ENCODE measurements at regions not wholly inside any gene's neighbourhood (a gene's known extent, or its start where the extent isn't known, plus 50 kb on each side); places are given as distances from the start of the nearest gene placed in this dataset.
"Not testable (repeated sequence)": the region's sequence is repeated elsewhere in the genome, so short reads cannot be mapped to it uniquely, and the experiment has no call there.

DNA sequence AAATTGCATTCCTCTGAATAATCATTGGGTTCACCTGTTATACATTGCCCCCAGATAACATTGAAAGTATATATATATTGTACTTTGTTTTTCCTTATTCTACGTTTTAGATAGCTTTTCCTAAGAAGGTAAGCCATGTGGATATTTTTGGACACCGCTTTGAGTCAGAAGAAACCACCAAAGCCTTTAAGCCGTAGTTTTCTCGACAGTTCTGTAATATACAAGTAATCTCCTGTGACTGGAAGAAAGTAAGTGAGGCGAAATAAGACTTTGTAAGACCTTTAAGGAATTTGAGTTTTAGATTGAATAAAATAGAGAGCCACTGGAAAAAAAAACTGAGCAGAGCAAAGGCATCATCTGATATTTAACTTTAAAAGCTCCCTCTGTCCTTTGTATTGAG, 1092.0 kb downstream of the DIPK2A start:
- no peak for TF ChIP-seq ZFX (IDR thresholded peaks at IDR 0.05; ENCODE audit: borderline replicate concordance)
- TF ChIP-seq, protein P1, sequence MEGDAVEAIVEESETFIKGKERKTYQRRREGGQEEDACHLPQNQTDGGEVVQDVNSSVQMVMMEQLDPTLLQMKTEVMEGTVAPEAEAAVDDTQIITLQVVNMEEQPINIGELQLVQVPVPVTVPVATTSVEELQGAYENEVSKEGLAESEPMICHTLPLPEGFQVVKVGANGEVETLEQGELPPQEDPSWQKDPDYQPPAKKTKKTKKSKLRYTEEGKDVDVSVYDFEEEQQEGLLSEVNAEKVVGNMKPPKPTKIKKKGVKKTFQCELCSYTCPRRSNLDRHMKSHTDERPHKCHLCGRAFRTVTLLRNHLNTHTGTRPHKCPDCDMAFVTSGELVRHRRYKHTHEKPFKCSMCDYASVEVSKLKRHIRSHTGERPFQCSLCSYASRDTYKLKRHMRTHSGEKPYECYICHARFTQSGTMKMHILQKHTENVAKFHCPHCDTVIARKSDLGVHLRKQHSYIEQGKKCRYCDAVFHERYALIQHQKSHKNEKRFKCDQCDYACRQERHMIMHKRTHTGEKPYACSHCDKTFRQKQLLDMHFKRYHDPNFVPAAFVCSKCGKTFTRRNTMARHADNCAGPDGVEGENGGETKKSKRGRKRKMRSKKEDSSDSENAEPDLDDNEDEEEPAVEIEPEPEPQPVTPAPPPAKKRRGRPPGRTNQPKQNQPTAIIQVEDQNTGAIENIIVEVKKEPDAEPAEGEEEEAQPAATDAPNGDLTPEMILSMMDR (IDR thresholded peaks at IDR 0.05), result no peak

DNA sequence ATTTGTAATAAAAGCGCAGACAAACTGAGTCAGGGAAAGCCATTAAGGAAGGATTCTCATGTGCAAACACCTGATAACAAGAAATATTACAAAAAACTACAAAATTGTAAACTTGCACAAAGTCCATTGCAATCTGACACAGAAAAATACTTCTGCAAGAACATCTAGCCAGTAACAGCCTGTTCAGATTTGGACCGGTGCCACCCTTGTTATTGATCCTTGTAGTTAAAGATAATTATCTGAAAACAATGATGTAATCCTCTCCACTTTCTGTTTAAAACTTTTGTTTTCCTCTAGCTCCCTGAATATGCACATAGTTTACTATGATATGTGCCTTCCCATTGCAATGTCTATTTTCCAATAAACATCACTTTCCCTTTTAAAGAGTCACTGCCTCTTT, 1090.2 kb downstream of the PLOD2 start:
- H3K27ac ChIP-seq, result no peak overlapping the region
- TF ChIP-seq, protein P1 (IDR thresholded peaks at IDR 0.05), result no peak
- TF ChIP-seq ZFX (IDR thresholded peaks at IDR 0.05; ENCODE audit: borderline replicate concordance), result no peak

More for the DNA sequence above, 1092.0 kb downstream of the DIPK2A start:
- H3K27ac ChIP-seq, result no peak overlapping the region

DNA sequence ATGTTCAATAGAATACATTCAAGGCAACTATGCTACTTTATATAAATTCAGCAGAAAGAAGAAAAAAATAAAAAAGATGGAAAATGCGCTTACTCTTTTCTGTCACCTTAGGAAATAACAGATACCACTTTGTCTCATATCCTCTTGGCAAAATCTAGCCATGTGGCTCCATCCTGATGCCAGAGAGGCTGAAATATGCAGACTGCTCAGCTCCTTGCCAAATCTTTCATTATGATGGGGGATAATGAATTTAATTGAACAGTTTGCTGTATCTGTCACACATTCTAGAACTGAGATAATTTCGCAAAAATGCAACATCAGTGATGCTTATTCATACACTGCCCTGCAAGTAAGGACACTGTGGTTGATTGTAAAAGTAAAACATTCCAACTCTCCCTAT, 1081.5 kb downstream of the PLOD2 start:
- TF ChIP-seq, protein P1 (IDR thresholded peaks at IDR 0.05), result no peak
- no peak for TF ChIP-seq ZFX (IDR thresholded peaks at IDR 0.05; ENCODE audit: borderline replicate concordance)
- no peak overlapping the region for H3K27ac ChIP-seq

DNA sequence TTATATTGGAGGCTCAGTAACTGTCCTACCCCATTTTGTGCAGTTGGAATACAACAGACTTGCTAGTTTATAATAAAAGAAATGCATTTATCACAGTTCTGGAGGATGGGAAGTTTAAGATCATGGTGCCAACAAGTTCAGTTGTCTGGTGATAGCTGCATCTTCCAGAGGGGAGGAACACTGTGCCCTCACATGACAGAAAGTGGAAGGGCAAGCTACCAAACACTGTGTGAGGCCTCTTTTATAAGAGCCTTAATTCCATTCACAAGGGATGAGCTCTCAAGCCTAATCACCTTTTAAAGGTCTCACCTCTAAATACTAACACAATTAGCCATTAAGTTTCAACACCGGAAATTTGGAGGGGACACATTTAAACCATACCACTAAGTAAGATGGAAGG, 1073.9 kb downstream of the PLOD2 start:
- TF ChIP-seq, protein P1 (IDR thresholded peaks at IDR 0.05), result no peak
- no peak for TF ChIP-seq ZFX (IDR thresholded peaks at IDR 0.05; ENCODE audit: borderline replicate concordance)
- H3K27ac ChIP-seq, result no peak overlapping the region

DNA sequence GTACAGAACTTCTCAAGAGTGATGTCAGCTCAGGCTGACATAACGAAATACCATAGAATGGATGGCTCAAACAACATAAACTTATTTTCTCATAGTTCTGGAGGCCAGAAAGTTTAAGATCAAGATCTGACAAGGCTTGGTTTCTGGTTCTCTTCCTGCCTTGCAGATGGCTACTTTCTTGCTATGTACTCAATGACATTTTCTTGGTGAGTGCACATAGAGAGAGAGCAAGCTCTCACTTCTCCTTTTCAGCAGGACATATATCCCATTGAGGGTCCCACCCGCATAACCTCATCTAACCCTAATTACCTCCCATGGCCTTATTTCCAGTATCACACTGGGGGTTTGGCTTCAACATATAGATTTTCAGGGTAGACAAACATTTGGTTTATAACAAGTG, 1072.1 kb downstream of the PLOD2 start:
- TF ChIP-seq, protein P1 (IDR thresholded peaks at IDR 0.05), result no peak
- TF ChIP-seq ZFX (IDR thresholded peaks at IDR 0.05; ENCODE audit: borderline replicate concordance), result no peak
- no peak overlapping the region for H3K27ac ChIP-seq

DNA sequence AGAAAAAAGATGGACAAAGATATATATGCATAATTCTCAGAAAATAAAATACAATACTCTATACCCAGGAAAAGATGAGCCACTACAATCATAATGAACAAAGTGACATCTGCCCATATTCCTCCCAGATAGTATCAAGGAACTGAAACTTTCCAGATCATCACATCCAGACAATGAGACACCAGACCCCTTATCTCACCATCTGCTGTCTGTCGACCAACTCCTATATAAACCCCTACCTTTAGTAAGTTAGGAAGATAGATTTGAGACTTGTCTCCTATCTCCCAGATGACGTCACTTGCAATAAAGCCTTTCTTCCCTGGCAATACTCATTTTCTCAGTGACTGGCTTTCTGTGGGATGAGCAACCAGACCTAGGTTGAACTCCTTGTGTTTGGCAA, 1071.6 kb downstream of the PLOD2 start:
- no peak for TF ChIP-seq ZFX (IDR thresholded peaks at IDR 0.05; ENCODE audit: borderline replicate concordance)
- TF ChIP-seq, protein P1 (IDR thresholded peaks at IDR 0.05), result no peak
- no peak overlapping the region for H3K27ac ChIP-seq

DNA sequence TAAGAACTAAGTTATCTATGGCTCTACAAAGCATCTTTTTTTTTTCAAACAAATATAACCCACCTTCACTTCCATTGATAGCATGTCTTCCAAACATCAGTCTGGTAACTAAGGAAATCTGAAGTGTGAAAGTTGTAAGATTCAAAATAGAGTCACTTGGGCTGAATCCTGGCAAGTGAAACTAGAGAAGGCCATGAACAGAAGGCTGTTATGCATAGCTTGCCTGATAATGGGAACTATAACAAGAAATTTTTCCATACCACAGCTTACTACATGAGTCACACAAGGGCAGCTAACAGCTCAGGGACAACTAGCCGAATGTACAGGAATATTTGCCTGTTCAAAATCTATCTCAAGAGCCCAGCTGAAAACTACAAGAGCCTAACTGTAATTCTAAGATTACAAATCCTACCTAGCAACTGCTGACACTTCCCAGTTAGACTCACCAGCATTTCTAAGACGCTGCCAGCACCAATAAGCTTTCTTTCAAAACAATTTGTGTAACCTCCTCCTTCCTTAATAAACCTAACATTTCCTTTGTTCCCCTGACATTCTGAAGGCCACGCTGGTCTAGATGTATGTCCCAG, 1066.5 kb downstream of the PLOD2 start:
- TF ChIP-seq ZFX (IDR thresholded peaks at IDR 0.05; ENCODE audit: borderline replicate concordance), result no peak
- TF ChIP-seq, protein P1 (IDR thresholded peaks at IDR 0.05), result no peak
- H3K27ac ChIP-seq, result no peak overlapping the region

DNA sequence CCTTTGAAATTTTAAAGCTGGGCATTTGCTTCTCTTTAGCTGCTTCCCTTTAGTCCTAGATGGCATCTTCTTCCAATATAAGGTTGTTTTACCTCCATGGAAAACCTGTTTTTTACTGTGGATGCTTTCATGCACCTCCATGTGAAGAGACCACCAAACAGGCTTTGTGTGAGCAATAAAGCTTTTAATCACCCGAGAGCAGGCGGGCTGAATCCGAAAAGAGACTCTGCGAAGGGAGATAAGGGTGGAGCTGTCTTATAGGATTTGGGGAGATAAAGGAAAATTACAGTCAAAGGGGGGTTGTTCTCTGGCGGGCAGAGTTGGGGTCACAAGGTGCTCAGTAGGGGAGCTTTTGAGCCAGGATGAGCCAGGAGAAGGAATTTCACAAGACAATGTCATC, 1049.8 kb downstream of the PLOD2 start:
- H3K27ac ChIP-seq, result not testable (repeated sequence)

Measured in 22Rv1 (cell line).